H9 (cell line): ENCODE measurements at regions not wholly inside any gene's neighbourhood (a gene's known extent, or its start where the extent isn't known, plus 50 kb on each side); places are given as distances from the start of the nearest gene placed in this dataset.

Source experiments
- DNase-seq: peaks from one replicate; pipeline ENCODE4 v3.0.0-alpha.2; 2017
- H2AFZ ChIP-seq: one replicate; pipeline ENCODE4 v1.6.1; 2013; ENCODE audit warnings: mild to moderate bottlenecking, low read length, control low read depth, moderate library complexity
- H2AK5ac ChIP-seq: 2 replicates; pipeline ENCODE4 v1.6.1; 2013; ENCODE audit warnings: low read length, control low read depth, mixed read lengths; ENCODE audit not compliant: insufficient read length
- H2BK120ac ChIP-seq: one replicate; pipeline ENCODE4 v1.6.1; 2013; ENCODE audit warnings: low read depth, mild to moderate bottlenecking, low read length, control low read depth, inconsistent platforms; ENCODE audit not compliant: poor library complexity, severe bottlenecking
- H2BK12ac ChIP-seq: 2 replicates; pipeline ENCODE4 v1.6.1; 2013; ENCODE audit warnings: low read length, control low read depth, mixed read lengths, low read depth; ENCODE audit not compliant: insufficient read length
- H2BK15ac ChIP-seq: 2 replicates; pipeline ENCODE4 v1.6.1; 2013; ENCODE audit warnings: low read depth, low read length, control low read depth
- H2BK20ac ChIP-seq: one replicate; pipeline ENCODE4 v1.6.1; 2013; ENCODE audit warnings: low read depth, mild to moderate bottlenecking, low read length, control low read depth, inconsistent platforms; ENCODE audit not compliant: poor library complexity, severe bottlenecking
- H2BK5ac ChIP-seq: 2 replicates; pipeline ENCODE4 v1.6.1; 2013; ENCODE audit warnings: low read length, control low read depth, mixed read lengths; ENCODE audit not compliant: insufficient read length
- H3K14ac ChIP-seq: 2 replicates; pipeline ENCODE4 v1.6.1; 2013; ENCODE audit warnings: low read length, control low read depth; ENCODE audit not compliant: insufficient read depth
- H3K18ac ChIP-seq: 2 replicates; pipeline ENCODE4 v1.6.1; 2013; ENCODE audit warnings: low read depth, mild to moderate bottlenecking, mixed read lengths, low read length, control low read depth; ENCODE audit not compliant: insufficient read length
- H3K23ac ChIP-seq: 2 replicates; pipeline ENCODE4 v1.6.1; 2013; ENCODE audit warnings: low read length, control low read depth, mixed read lengths, low read depth; ENCODE audit not compliant: insufficient read length
- H3K23me2 ChIP-seq: 2 replicates; pipeline ENCODE4 v1.6.1; 2013; ENCODE audit warnings: low read depth, mild to moderate bottlenecking, mixed read lengths, low read length, control low read depth; ENCODE audit not compliant: insufficient read length, poor library complexity, severe bottlenecking
- H3K27ac ChIP-seq: 2 replicates; pipeline ENCODE4 v1.5.1; 2013; ENCODE audit warnings: low read length, control low read depth, mixed read lengths, low read depth; ENCODE audit not compliant: insufficient read length
- H3K27me3 ChIP-seq: 2 replicates; pipeline ENCODE4 v1.6.1; 2013; ENCODE audit warnings: low read length, control low read depth, inconsistent platforms; ENCODE audit not compliant: insufficient read depth
- H3K4ac ChIP-seq: 2 replicates; pipeline ENCODE4 v1.6.1; 2013; ENCODE audit warnings: low read depth, mild to moderate bottlenecking, control low read depth, inconsistent platforms, low read length, moderate library complexity
- H3K4me1 ChIP-seq: 2 replicates; pipeline ENCODE4 v1.6.1; 2013; ENCODE audit warnings: low read length, control low read depth, inconsistent platforms; ENCODE audit not compliant: insufficient read depth
- H3K4me2 ChIP-seq: 2 replicates; pipeline ENCODE4 v1.6.1; 2013; ENCODE audit warnings: low read length, control low read depth, mixed read lengths; ENCODE audit not compliant: insufficient read length, insufficient read depth
- H3K56ac ChIP-seq: 2 replicates; pipeline ENCODE4 v1.6.1; 2013; ENCODE audit warnings: low read depth, mild to moderate bottlenecking, mixed read lengths, low read length, control low read depth; ENCODE audit not compliant: insufficient read length
- H3K79me1 ChIP-seq: 2 replicates; pipeline ENCODE4 v1.6.1; 2013; ENCODE audit warnings: low read depth, mild to moderate bottlenecking, moderate library complexity, low read length, control low read depth, inconsistent platforms; ENCODE audit not compliant: insufficient read depth, poor library complexity, severe bottlenecking
- H3K79me2 ChIP-seq: 2 replicates; pipeline ENCODE4 v1.6.1; 2013; ENCODE audit warnings: low read length, control low read depth, inconsistent platforms; ENCODE audit not compliant: insufficient read depth
- H3K9ac ChIP-seq: 2 replicates; pipeline ENCODE4 v1.6.1; 2013; ENCODE audit warnings: low read length, control low read depth, mixed read lengths; ENCODE audit not compliant: insufficient read length; ENCODE audit errors: extremely low read depth
- H3K9me3 ChIP-seq: one replicate; pipeline ENCODE4 v1.6.1; 2013; ENCODE audit warnings: low read depth, low read length, inconsistent platforms; ENCODE audit not compliant: control insufficient read depth
- H3T11ph ChIP-seq: one replicate; pipeline ENCODE4 v1.6.1; 2013; ENCODE audit warnings: mild to moderate bottlenecking, low read length, control low read depth, inconsistent platforms
- H4K20me1 ChIP-seq: one replicate; pipeline ENCODE4 v1.6.1; 2013; ENCODE audit not compliant: control insufficient read depth, insufficient read length, insufficient read depth
- H4K5ac ChIP-seq: 2 replicates; pipeline ENCODE4 v1.6.1; 2013; ENCODE audit warnings: low read depth, mild to moderate bottlenecking, mixed read lengths, low read length, control low read depth; ENCODE audit not compliant: insufficient read length
- H4K8ac ChIP-seq: replicated peaks from 2 replicates; pipeline ENCODE4 v1.6.1; 2013; ENCODE audit warnings: low read length, control low read depth, mixed read lengths, low read depth; ENCODE audit not compliant: insufficient read length
- H4K91ac ChIP-seq: 2 replicates; pipeline ENCODE4 v1.6.1; 2013; ENCODE audit warnings: low read depth, mild to moderate bottlenecking, moderate library complexity, mixed read lengths, low read length, control low read depth; ENCODE audit not compliant: insufficient read length
- H3K27ac Mint-ChIP-seq, 3 experiments: 2 replicates in 2 of 3; 3 replicates in 1 of 3; pipeline ENCODE4 v1.8.0; 2020 to 2021; ENCODE audit warnings: mixed read lengths in 3 of 3, mild to moderate bottlenecking in 1 of 3, moderate library complexity in 1 of 3
- H3K27me3 Mint-ChIP-seq: 2 replicates; pipeline ENCODE4 v1.8.0; 2021; ENCODE audit warnings: low read depth, mild to moderate bottlenecking, moderate library complexity, mixed read lengths
- H3K36me3 Mint-ChIP-seq, 3 experiments: 2 replicates in 2 of 3; 3 replicates in 1 of 3; pipeline ENCODE4 v1.8.0; 2020 to 2021; ENCODE audit warnings: low read depth in 3 of 3, mixed read lengths in 3 of 3; ENCODE audit not compliant: insufficient read depth in 1 of 3
- H3K4me1 Mint-ChIP-seq, 2 experiments: 2 replicates each; pipeline ENCODE4 v1.8.0; 2020; ENCODE audit warnings: mixed read lengths in 2 of 2
- H3K4me3 Mint-ChIP-seq, 2 experiments: 2 replicates in 1 of 2; 3 replicates in 1 of 2; pipeline ENCODE4 v1.8.0; 2020 to 2021; ENCODE audit warnings: mild to moderate bottlenecking in 2 of 2, mixed read lengths in 2 of 2, moderate library complexity in 1 of 2
- H3K9me3 Mint-ChIP-seq, 2 experiments: 2 replicates in 1 of 2; 3 replicates in 1 of 2; pipeline ENCODE4 v1.8.0; 2020; ENCODE audit warnings: mild to moderate bottlenecking in 2 of 2, mixed read lengths in 2 of 2, moderate library complexity in 1 of 2
- CTCF ChIP-seq: fragments of 200-600 bp; sonication (generic); conservative IDR thresholded peaks from 3 replicates; pipeline ENCODE4 v1.8.0; 2021; ENCODE audit warnings: antibody characterized with exemption, mild to moderate bottlenecking
- WGBS: extraction: QIAGEN DNeasy Blood & Tissue Kit; methylation state at CpG from one replicate; pipeline ENCODE4 v1.1.7; 2013; ENCODE audit warnings: missing lambda C conversion rate, low lambda C conversion rate, mixed read lengths; ENCODE audit not compliant: insufficient read length; ENCODE audit errors: extremely low coverage; 5-methylcytosine and 5-hydroxymethylcytosine counted together

GRCh38 chr5:165184183-165184582 is 1678.8 kb downstream of the MAT2B start:
- no peak overlapping the region for H2BK12ac ChIP-seq
- no peak overlapping the region for H3K56ac ChIP-seq
- H3T11ph ChIP-seq, result no peak overlapping the region
- H3K27me3 Mint-ChIP-seq, result no peaks in the 10 kb centered on the region
- H4K20me1 ChIP-seq, result no peaks in the 10 kb centered on the region
- H4K91ac ChIP-seq, result no peak overlapping the region
- H4K5ac ChIP-seq, result no peak overlapping the region
- no peak for DNase-seq
- H3K14ac ChIP-seq, result no peak overlapping the region
- H3K9ac ChIP-seq, result no peak overlapping the region
- H3K36me3 Mint-ChIP-seq, result peaks cover 8 to 25% (median 12%) of the 10 kb centered on the region in 3 experiments
- H2BK20ac ChIP-seq, result no peak overlapping the region
- no peak overlapping the region for H3K4me3 Mint-ChIP-seq
- no peak overlapping the region for H3K4ac ChIP-seq
- no peak overlapping the region for H2BK120ac ChIP-seq
- no peak overlapping the region for H2AFZ ChIP-seq
- H3K27ac Mint-ChIP-seq, result peak overlapping the region in 1 of 3 experiments; percentile 66; a peak in 1 of 7 replicates
- no peaks in the 10 kb centered on the region for H3K23me2 ChIP-seq
- TF ChIP-seq CTCF, result no peak
- no peak overlapping the region for H2BK5ac ChIP-seq
- H4K8ac ChIP-seq, result no peak overlapping the region
- no peak overlapping the region for H3K27ac ChIP-seq
- no peaks in the 10 kb centered on the region for H3K4me1 ChIP-seq
- H3K4me1 Mint-ChIP-seq, result no peaks in the 10 kb centered on the region
- H3K79me1 ChIP-seq, result no peaks in the 10 kb centered on the region
- H3K9me3 ChIP-seq, result no peaks in the 10 kb centered on the region
- WGBS, result no CpG with 5 or more reads among the region's 2 CpGs
- H2AK5ac ChIP-seq, result no peak overlapping the region
- H3K18ac ChIP-seq, result no peak overlapping the region
- no peak overlapping the region for H3K23ac ChIP-seq
- H2BK15ac ChIP-seq, result no peak overlapping the region
- H3K27me3 ChIP-seq, result no peaks in the 10 kb centered on the region
- H3K4me2 ChIP-seq, result no peak overlapping the region
- no peaks in the 10 kb centered on the region for H3K79me2 ChIP-seq
- H3K9me3 Mint-ChIP-seq, result peaks cover 13 to 16% of the 10 kb centered on the region in 2 experiments; a peak in 4 of 5 replicates
